ENCODE measurements at regions not wholly inside any gene's neighbourhood (a gene's known extent, or its start where the extent isn't known, plus 50 kb on each side); places are given as distances from the start of the nearest gene placed in this dataset.
"Not testable (repeated sequence)": the region's sequence is repeated elsewhere in the genome, so short reads cannot be mapped to it uniquely, and the experiment has no call there.

DNA sequence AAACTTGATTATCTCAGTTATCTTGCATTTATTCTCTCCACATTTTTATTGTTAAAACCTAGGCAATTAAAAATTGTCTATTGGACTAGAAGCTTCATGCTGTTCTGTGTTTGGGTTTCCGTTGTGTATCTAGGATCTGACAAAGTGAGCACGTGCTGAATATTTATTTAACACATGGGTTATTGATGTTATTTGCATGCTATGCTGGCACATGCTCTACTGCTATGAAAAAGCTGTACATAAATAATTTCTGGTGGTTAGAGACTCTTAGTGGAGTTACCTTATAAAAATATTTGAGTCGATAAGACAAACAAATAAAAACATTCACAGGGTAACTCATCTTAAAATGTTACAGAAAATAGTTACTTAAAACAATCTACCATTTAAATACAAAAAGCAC lies 1769.7 kb downstream of the MRPL39 start:
- Histone ChIP-seq H3K27ac (no peak overlapping the region), H3K4me2 (peak overlapping the region in 4 of 11 experiments; percentile 5 to 22 (median 11); a peak in 5 of 22 replicates), H3K9ac (no peak overlapping the region), H3K4me1 (peaks cover 0 to 13% (median 6%) of the 10 kb centered on the region in 10 experiments; a peak in 7 of 20 replicates), H3K36me3 (peaks cover 0 to 47% (median 18%) of the 10 kb centered on the region in 11 experiments; a peak in 16 of 22 replicates), H3K4me3 (no peak overlapping the region), H3K27me3 (no peaks in the 10 kb centered on the region), H3K9me3 (replicated peaks in 1 of 11) (peaks cover 36 to 74% (median 62%) of the 10 kb centered on the region in 11 experiments), H4K20me1 (no peaks in the 10 kb centered on the region)
- TF ChIP-seq Cebpa-rat (IDR thresholded peaks at IDR 0.05), result no peak

DNA sequence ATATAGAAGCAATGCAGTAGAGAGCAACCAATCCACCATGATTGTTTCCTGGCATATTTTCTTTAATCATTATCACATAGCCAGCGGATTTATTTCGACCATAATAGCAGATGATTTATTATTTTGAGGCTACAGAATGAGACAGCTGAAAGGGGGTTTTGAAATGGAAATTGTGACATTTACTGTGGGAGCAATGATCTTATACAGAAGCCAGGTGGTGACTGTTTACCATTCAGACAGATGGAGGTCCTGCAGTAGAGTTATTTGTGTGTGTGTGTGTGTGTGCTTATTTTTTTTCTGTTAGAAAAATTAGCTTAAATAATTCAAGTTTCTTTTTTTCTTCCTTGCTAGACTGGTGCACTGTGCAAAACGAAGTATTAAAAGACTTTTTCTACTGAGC lies 1784.5 kb downstream of the MRPL39 start:
- Histone ChIP-seq H3K36me3 (peaks cover 0 to 7% (median 0%) of the 10 kb centered on the region in 11 experiments; a peak in 1 of 22 replicates), H3K27ac (no peak overlapping the region), H3K9ac (no peak overlapping the region), H3K27me3 (no peaks in the 10 kb centered on the region), H3K4me2 (no peak overlapping the region), H3K4me3 (no peak overlapping the region), H3K4me1 (no peaks in the 10 kb centered on the region), H4K20me1 (no peaks in the 10 kb centered on the region), H3K9me3 (replicated peaks in 1 of 11) (peaks cover 0 to 20% (median 8%) of the 10 kb centered on the region in 11 experiments; a peak in 8 of 22 replicates)
- no peak for TF ChIP-seq Cebpa-rat (IDR thresholded peaks at IDR 0.05)

- Histone ChIP-seq H3K4me3 (no peak overlapping the region), H3K27me3 (no peaks in the 10 kb centered on the region), H4K20me1 (no peaks in the 10 kb centered on the region), H3K36me3 (peaks cover 0 to 7% (median 0%) of the 10 kb centered on the region in 11 experiments; a peak in 1 of 22 replicates), H3K9me3 (replicated peaks in 1 of 11) (peaks cover 0 to 16% (median 9%) of the 10 kb centered on the region in 11 experiments; a peak in 7 of 22 replicates), H3K4me2 (no peak overlapping the region), H3K4me1 (peaks cover 1 to 3% (median 2%) of the 10 kb centered on the region in 10 experiments; a peak in 18 of 20 replicates), H3K27ac (no peak overlapping the region), H3K9ac (no peak overlapping the region)
- no peak for TF ChIP-seq Cebpa-rat (IDR thresholded peaks at IDR 0.05)
Observed at GRCh38 chr21:23817337-23817736, 1789.9 kb downstream of the MRPL39 start.

DNA sequence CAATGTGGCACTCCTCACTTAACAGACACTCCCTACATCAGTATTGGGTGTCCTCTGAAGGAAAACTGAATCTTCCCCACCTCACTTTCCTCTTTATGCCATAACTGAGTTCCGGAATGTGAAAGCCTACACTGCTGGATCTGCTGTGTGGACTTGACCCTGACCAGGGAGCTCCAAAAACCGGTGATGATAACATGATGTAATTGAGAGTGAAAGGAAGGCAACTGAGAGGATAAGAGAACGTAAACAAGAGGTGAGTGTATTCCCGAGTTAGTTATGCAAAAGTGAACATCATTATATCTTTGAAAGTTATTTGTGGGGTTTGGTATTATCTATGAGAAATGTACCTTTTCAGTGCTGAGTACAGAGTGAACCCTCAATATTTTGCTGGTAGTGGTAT lies 1794.8 kb downstream of the MRPL39 start:
- H3K9me3 ChIP-seq (replicated peaks in 1 of 11), result peaks cover 0 to 23% (median 13%) of the 10 kb centered on the region in 11 experiments; a peak in 16 of 22 replicates
- H3K4me3 ChIP-seq, result no peak overlapping the region
- no peaks in the 10 kb centered on the region for H3K27me3 ChIP-seq
- H3K36me3 ChIP-seq, result 0 out of 22 replicates have a peak, but pooled peaks cover 0 to 3% (median 0%) of the 10 kb centered on the region in 11 experiments
- H3K4me1 ChIP-seq, result peaks cover 6 to 13% (median 7%) of the 10 kb centered on the region in 10 experiments; a peak in 18 of 20 replicates
- H3K27ac ChIP-seq, result peak overlapping the region in 6 of 11 experiments; percentile 1 to 63 (median 15); a peak in 4 of 22 replicates
- no peak overlapping the region for H3K9ac ChIP-seq
- H3K4me2 ChIP-seq, result peak overlapping the region; percentile 1 to 47 (median 19); a peak in 10 of 22 replicates
- no peak for TF ChIP-seq Cebpa-rat (IDR thresholded peaks at IDR 0.05)
- no peaks in the 10 kb centered on the region for H4K20me1 ChIP-seq

DNA sequence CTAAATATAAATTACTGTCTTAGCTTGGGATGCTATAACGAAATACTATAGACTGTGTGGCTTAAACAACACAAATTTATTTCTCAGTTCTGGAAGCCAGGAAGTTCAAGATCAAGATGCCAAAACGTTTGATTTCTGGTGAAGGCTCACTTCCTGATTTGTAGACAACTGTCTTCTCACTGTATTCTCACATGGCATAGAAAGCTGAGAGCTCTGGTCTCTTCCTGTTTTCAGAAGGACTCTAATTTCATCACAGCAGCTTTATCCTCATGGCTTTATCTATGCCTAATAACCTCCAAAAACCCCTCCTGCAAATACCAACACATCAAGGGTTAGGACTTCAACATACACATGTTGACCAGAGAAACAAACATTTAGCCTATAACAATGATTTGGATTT lies 1795.5 kb downstream of the MRPL39 start:
- H3K9ac ChIP-seq, result no peak overlapping the region
- H3K4me1 ChIP-seq, result peaks cover 6 to 13% (median 7%) of the 10 kb centered on the region in 10 experiments; a peak in 18 of 20 replicates
- H3K9me3 ChIP-seq (replicated peaks in 1 of 11), result peaks cover 4 to 30% (median 20%) of the 10 kb centered on the region in 11 experiments
- TF ChIP-seq Cebpa-rat (IDR thresholded peaks at IDR 0.05), result no peak
- peak overlapping the region in 6 of 11 experiments; percentile 12 to 63 (median 30); a peak in 7 of 22 replicates for H3K27ac ChIP-seq
- no peaks in the 10 kb centered on the region for H4K20me1 ChIP-seq
- no peak overlapping the region for H3K4me3 ChIP-seq
- H3K27me3 ChIP-seq, result no peaks in the 10 kb centered on the region
- H3K4me2 ChIP-seq, result peak overlapping the region in 9 of 11 experiments; percentile 1 to 47 (median 19); a peak in 12 of 22 replicates
- H3K36me3 ChIP-seq, result 0 out of 22 replicates have a peak, but pooled peaks cover 0 to 3% (median 0%) of the 10 kb centered on the region in 11 experiments

DNA sequence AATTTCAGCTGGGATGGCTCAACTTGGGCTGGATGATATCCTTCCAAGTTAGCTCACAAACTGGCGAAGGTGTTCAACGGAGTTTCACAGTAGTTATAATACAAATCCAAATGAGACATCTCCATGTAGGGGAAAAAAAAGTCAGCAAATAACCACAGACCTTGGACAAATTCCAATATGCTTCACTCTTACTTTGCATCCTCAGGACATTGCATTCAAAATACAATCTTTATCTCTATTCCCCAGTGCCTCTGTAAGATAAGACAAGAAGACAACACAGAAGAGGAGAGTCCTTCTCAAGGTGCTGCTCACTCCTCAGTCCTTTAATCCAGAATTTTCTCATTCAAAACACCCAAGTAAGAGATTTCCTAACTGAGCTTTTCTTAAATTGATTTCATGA lies 1797.7 kb downstream of the MRPL39 start:
- Histone ChIP-seq H3K4me3 (no peak overlapping the region), H3K27me3 (no peaks in the 10 kb centered on the region), H3K9ac (no peak overlapping the region), H3K36me3 (0 out of 22 replicates have a peak, but pooled peaks cover 0 to 3% (median 0%) of the 10 kb centered on the region in 11 experiments), H3K4me2 (no peak overlapping the region), H3K27ac (no peak overlapping the region), H3K9me3 (replicated peaks in 1 of 11) (peaks cover 6 to 32% (median 22%) of the 10 kb centered on the region in 11 experiments), H3K4me1 (peaks cover 6 to 13% (median 7%) of the 10 kb centered on the region in 10 experiments; a peak in 18 of 20 replicates), H4K20me1 (no peaks in the 10 kb centered on the region)
- no peak for TF ChIP-seq Cebpa-rat (IDR thresholded peaks at IDR 0.05)

DNA sequence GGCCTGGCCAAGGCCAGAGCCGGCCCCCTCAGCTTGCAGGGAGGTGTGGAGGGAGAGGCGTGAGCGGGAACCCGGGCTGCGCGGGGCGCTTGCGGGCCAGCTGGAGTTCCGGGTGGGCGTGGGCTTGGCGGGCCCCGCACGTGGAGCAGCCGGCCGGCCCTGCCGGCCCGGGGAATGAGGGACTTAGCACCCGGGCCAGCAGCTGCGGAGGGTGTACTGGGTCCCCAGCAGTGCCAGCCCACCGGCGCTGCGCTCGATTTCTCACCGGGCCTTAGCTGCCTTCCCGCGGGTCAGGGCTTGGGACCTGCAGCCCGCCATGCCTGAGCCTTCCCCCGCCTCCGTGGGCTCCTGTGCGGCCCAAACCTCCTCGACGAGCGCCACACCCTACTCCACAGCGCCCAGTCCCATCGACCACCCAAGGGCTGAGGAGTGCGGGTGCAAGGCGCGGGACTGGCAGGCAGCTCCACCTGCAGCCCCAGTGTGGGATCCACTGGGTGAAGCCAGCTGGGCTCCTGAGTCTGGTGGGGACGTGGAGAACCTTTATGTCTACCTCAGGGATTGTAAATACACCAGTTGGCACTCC lies 1800.2 kb downstream of the MRPL39 start:
- H3K9me3 ChIP-seq (replicated peaks in 1 of 11), result peaks cover 6 to 32% (median 20%) of the 10 kb centered on the region in 11 experiments
- not testable (repeated sequence) for H3K36me3 ChIP-seq, H3K27me3 ChIP-seq, H3K4me2 ChIP-seq, H4K20me1 ChIP-seq, H3K4me3 ChIP-seq, H3K9ac ChIP-seq, H3K4me1 ChIP-seq, H3K27ac ChIP-seq

- H3K9me3 ChIP-seq (replicated peaks in 1 of 11), result peaks cover 14 to 34% (median 28%) of the 10 kb centered on the region in 11 experiments
- no peak overlapping the region for H3K4me3 ChIP-seq
- no peak overlapping the region for H3K9ac ChIP-seq
- H3K36me3 ChIP-seq, result 0 out of 22 replicates have a peak, but pooled peaks cover 0 to 3% (median 0%) of the 10 kb centered on the region in 11 experiments
- H3K27ac ChIP-seq, result no peak overlapping the region
- H3K4me2 ChIP-seq, result no peak overlapping the region
- no peak for TF ChIP-seq Cebpa-rat (IDR thresholded peaks at IDR 0.05)
- peaks cover 0 to 6% (median 0%) of the 10 kb centered on the region in 10 experiments; a peak in 1 of 20 replicates for H3K4me1 ChIP-seq
- H3K27me3 ChIP-seq, result no peaks in the 10 kb centered on the region
- H4K20me1 ChIP-seq, result no peaks in the 10 kb centered on the region
Observed at GRCh38 chr21:23804866-23805265, 1802.4 kb downstream of the MRPL39 start.

- no peak for TF ChIP-seq Cebpa-rat (IDR thresholded peaks at IDR 0.05)
- H3K27ac ChIP-seq, result no peak overlapping the region
- H3K27me3 ChIP-seq, result no peaks in the 10 kb centered on the region
- peaks cover 7 to 18% (median 12%) of the 10 kb centered on the region in 11 experiments; a peak in 17 of 22 replicates for H3K9me3 ChIP-seq (replicated peaks in 1 of 11)
- no peaks in the 10 kb centered on the region for H4K20me1 ChIP-seq
- no peak overlapping the region for H3K4me3 ChIP-seq
- no peak overlapping the region for H3K4me2 ChIP-seq
- H3K36me3 ChIP-seq, result no peaks in the 10 kb centered on the region; a peak in 1 of 22 replicates
- H3K9ac ChIP-seq, result no peak overlapping the region
- peaks cover 0 to 6% (median 0%) of the 10 kb centered on the region in 10 experiments; a peak in 1 of 20 replicates for H3K4me1 ChIP-seq
Observed at GRCh38 chr21:23801292-23801691, 1806.0 kb downstream of the MRPL39 start.

Data from BLaER1 treated with 17β-estradiol and CSF1 and Interleukin-3, amounts not matched to agents 10 nM and 100 nM (cell line).